Small intestine (tissue), 7 donors: ENCODE measurements at regions not wholly inside any gene's neighbourhood (a gene's known extent, or its start where the extent isn't known, plus 50 kb on each side); places are given as distances from the start of the nearest gene placed in this dataset.
"Not testable (repeated sequence)": the region's sequence is repeated elsewhere in the genome, so short reads cannot be mapped to it uniquely, and the experiment has no call there.

Source experiments
- DNase-seq, 2 donors: peaks; one replicate each; pipeline versions ENCODE4 v3.0.0 to v3.0.0-alpha.2; 2013
- FAIRE-seq: peaks from 2 replicates; lab custom pipeline; 2012; peaks lifted over from hg19 to GRCh38; lab: Jason Lieb, UNC
- H3K27ac ChIP-seq, 3 donors: one replicate each; pipeline ENCODE4 v1.5.1; 2013; ENCODE audit warnings: low read length in 2 of 3, mild to moderate bottlenecking in 2 of 3, control low read depth in 1 of 3, inconsistent platforms in 1 of 3, low read depth in 1 of 3, moderate library complexity in 1 of 3
- H3K27me3 ChIP-seq, 3 donors: one replicate each; pipeline ENCODE4 v1.6.1; 2013; ENCODE audit warnings: low read length in 3 of 3, inconsistent platforms in 1 of 3; ENCODE audit not compliant: control insufficient read depth in 3 of 3, insufficient read depth in 3 of 3
- H3K36me3 ChIP-seq, 3 donors: one replicate each; pipeline ENCODE4 v1.6.1; 2013; ENCODE audit warnings: low read length in 3 of 3, inconsistent platforms in 1 of 3, low read depth in 1 of 3, mild to moderate bottlenecking in 1 of 3, moderate library complexity in 1 of 3; ENCODE audit not compliant: control insufficient read depth in 3 of 3, insufficient read depth in 2 of 3
- H3K4me1 ChIP-seq, 3 donors: one replicate each; pipeline ENCODE4 v1.6.1; 2013; ENCODE audit warnings: low read length in 2 of 3, inconsistent platforms in 1 of 3, low read depth in 1 of 3, mild to moderate bottlenecking in 1 of 3, moderate library complexity in 1 of 3; ENCODE audit not compliant: control insufficient read depth in 3 of 3, insufficient read depth in 2 of 3
- H3K4me3 ChIP-seq, 3 donors: one replicate each; pipeline ENCODE4 v1.5.1; 2013; ENCODE audit warnings: low read length in 3 of 3, control low read depth in 1 of 3, inconsistent platforms in 1 of 3, low read depth in 1 of 3, mild to moderate bottlenecking in 1 of 3, moderate library complexity in 1 of 3
- H3K9me3 ChIP-seq, 2 donors: one replicate each; pipeline ENCODE4 v1.6.1; 2013; ENCODE audit warnings: low read depth in 1 of 2, low read length in 1 of 2; ENCODE audit not compliant: control insufficient read depth in 2 of 2, insufficient read depth in 1 of 2
- WGBS, 3 donors: extraction: QIAGEN DNeasy Blood & Tissue Kit; methylation state at CpG; one replicate each; pipeline ENCODE4 v1.1.7; 2013; 5-methylcytosine and 5-hydroxymethylcytosine counted together
- donor health status: healthy with polysubstance abuse.
- donor health status: control.
- donor health status: control.
- donor health status: Bipolar disorder and iron deficiency.
- donor health status: healthy.

- DNase-seq (peak in 1 of 2 donors; percentile 6), FAIRE-seq (no peak)
- no peaks in the 10 kb centered on the region for H3K4me1 ChIP-seq
- H3K27ac ChIP-seq = no peak overlapping the region
- WGBS, 3 donors = 40 to 47% (median 40%) methylated on average over 8 of the region's 8 CpGs
- H3K4me3 ChIP-seq = no peak overlapping the region
- H3K27me3 ChIP-seq = no peaks in the 10 kb centered on the region
- no peaks in the 10 kb centered on the region for H3K36me3 ChIP-seq
- H3K9me3 ChIP-seq = no peaks in the 10 kb centered on the region
Observed at GRCh38 chr5:92687821-92688722, 892.9 kb downstream of the NR2F1-AS1 start.

DNA sequence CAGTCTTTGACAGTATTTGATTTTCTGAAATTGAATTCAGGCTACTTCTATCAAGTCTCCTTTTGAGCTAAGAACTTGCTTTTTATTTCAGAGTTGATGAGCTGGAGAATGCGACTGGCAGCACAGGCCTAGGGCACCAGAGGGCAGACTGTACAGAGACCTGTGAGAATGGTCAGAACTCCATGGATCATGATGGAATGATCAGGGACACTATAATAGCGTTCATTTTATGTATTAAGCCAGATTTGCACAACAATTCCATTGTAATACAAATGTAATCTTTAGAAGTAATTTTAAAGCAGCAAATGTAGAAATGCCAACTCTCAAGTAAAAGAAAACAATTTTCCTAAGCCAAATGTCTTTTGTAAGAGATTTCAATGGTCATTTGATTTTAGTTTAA lies 902.4 kb downstream of the NR2F1-AS1 start:
- H3K27ac ChIP-seq = no peak overlapping the region
- no peaks in the 10 kb centered on the region for H3K9me3 ChIP-seq
- DNase-seq = no peak
- no peak overlapping the region for H3K4me3 ChIP-seq
- no peaks in the 10 kb centered on the region for H3K36me3 ChIP-seq
- H3K4me1 ChIP-seq = no peaks in the 10 kb centered on the region
- FAIRE-seq = no peak
- no peaks in the 10 kb centered on the region for H3K27me3 ChIP-seq
- 46 to 72% (median 50%) methylated on average over 2 of the region's 2 CpGs for WGBS, 3 donors

GRCh38 chr5:92676215-92677165 lies 904.5 kb downstream of the NR2F1-AS1 start:
- no peak overlapping the region for H3K4me3 ChIP-seq
- H3K27me3 ChIP-seq = no peaks in the 10 kb centered on the region
- no peak overlapping the region for H3K27ac ChIP-seq
- DNase-seq (no peak), FAIRE-seq (no peak)
- H3K36me3 ChIP-seq = no peaks in the 10 kb centered on the region
- H3K4me1 ChIP-seq = no peaks in the 10 kb centered on the region
- H3K9me3 ChIP-seq = no peaks in the 10 kb centered on the region
- 72 to 83% (median 76%) methylated on average over 8 of the region's 8 CpGs for WGBS, 3 donors

DNA sequence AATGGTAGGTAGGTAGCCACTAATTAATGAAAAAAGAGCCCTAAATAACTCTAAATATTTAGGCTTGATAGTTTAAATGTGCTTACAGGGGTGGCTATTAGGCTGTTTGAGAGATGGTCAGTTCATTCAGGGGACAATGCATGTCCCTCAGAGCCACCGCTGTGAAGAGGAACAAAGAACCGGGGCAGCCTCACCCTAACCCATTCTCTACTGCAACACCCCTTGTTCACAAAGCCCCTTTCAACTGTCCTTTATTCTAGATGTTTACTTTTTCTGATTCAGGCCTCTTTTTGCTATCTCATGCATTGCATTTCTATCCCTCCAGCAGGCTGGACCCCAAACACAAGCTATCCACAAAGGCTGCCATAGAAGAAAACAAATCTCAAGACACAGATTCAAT lies 906.7 kb downstream of the NR2F1-AS1 start:
- H3K4me1 ChIP-seq = no peaks in the 10 kb centered on the region
- H3K9me3 ChIP-seq = no peaks in the 10 kb centered on the region
- 46 to 68% (median 53%) methylated on average over 2 of the region's 2 CpGs for WGBS, 3 donors
- FAIRE-seq (no peak), DNase-seq (no peak)
- no peak overlapping the region for H3K27ac ChIP-seq
- no peak overlapping the region for H3K4me3 ChIP-seq
- no peaks in the 10 kb centered on the region for H3K36me3 ChIP-seq
- no peaks in the 10 kb centered on the region for H3K27me3 ChIP-seq

GRCh38 chr5:92665506-92665905 lies 915.5 kb downstream of the NR2F1-AS1 start:
- no peak for FAIRE-seq
- DNase-seq = no peak
- H3K9me3 ChIP-seq = no peaks in the 10 kb centered on the region
- H3K4me1 ChIP-seq = no peaks in the 10 kb centered on the region
- no peaks in the 10 kb centered on the region for H3K36me3 ChIP-seq
- 31 to 74% (median 41%) methylated on average over 1 of the region's 1 CpG for WGBS, 3 donors
- no peaks in the 10 kb centered on the region for H3K27me3 ChIP-seq
- no peak overlapping the region for H3K4me3 ChIP-seq
- no peak overlapping the region for H3K27ac ChIP-seq

DNA sequence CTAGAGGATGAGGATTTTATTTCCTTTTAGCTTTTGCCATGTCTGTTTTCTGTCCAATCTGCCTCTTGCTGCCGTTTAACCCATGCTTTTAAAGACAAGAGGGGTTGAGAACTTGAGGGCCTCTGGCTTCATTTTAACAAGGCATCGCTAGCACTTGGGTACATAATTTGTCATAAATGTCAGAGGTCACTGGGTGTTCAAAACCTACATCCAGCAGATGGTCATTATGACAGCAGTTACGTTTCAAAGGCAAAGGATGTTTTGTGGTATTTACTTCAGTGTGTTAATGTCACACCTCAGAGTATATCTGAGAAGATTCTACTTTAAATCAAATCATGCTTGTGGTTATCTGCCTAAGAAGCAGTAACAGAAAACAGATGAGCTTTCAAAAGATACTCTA lies 918.3 kb downstream of the NR2F1-AS1 start:
- Histone ChIP-seq H3K36me3 (no peaks in the 10 kb centered on the region), H3K4me1 (no peaks in the 10 kb centered on the region), H3K4me3 (no peak overlapping the region), H3K27me3 (no peaks in the 10 kb centered on the region), H3K9me3 (no peaks in the 10 kb centered on the region), H3K27ac (no peak overlapping the region)
- FAIRE-seq (no peak), DNase-seq (no peak)
- WGBS, 3 donors = 51 to 70% (median 62%) methylated on average over 3 of the region's 3 CpGs

DNA sequence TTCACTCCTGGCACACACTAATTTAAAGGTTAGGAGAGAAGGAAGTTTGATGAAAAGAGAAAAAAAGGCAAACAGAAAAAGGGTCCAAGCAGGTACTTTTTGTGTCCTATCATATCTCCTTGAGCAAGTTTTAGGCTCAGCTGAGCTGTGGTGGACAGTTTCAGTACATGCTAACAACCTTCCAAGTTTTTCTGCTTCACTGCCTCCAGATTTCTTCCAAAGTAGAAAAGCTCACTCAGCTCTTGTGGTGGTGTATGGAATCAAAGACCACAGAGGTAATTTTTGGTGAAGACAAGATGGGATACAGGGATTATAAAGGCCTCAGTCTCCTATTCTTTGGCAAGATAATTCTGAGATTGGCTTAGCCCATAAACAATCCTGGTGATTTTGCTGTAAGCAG lies 921.8 kb downstream of the NR2F1-AS1 start:
- Histone ChIP-seq H3K36me3 (no peaks in the 10 kb centered on the region), H3K4me3 (no peak overlapping the region), H3K9me3 (no peaks in the 10 kb centered on the region), H3K4me1 (no peaks in the 10 kb centered on the region), H3K27ac (no peak overlapping the region), H3K27me3 (no peaks in the 10 kb centered on the region)
- FAIRE-seq = no peak
- no peak for DNase-seq

GRCh38 chr5:92654601-92655000 lies 926.4 kb downstream of the NR2F1-AS1 start:
- not testable (repeated sequence) for FAIRE-seq, H3K27ac ChIP-seq

More at GRCh38 chr5:92654601-92655000, 926.4 kb downstream of the NR2F1-AS1 start:
- not testable (repeated sequence) for DNase-seq, H3K27me3 ChIP-seq, H3K4me3 ChIP-seq, H3K9me3 ChIP-seq, H3K4me1 ChIP-seq, H3K36me3 ChIP-seq
- WGBS, 3 donors = 71 to 87% (median 84%) methylated on average over 3 of the region's 3 CpGs
